IMR-90 (cell line): ENCODE measurements at regions not wholly inside any gene's neighbourhood (a gene's known extent, or its start where the extent isn't known, plus 50 kb on each side); places are given as distances from the start of the nearest gene placed in this dataset.

Source experiments
- ATAC-seq: fragments of 200-7000 bp; cut with Tn5 transposase; 2 replicates; pipeline ENCODE4 v1.9.1; 2020; ENCODE audit warnings: low read depth, mild to moderate bottlenecking, moderate library complexity
- BruUV-seq: library from RNA; stranded (reverse); fragments of 400-500 nt; replicated peaks from 2 replicates; lab custom pipeline; 2021; lab: Mats Ljungman, UMichigan
- CTCF ChIA-PET: fragments of 300-600 bp; formaldehyde crosslinking; extraction: SDS; loops from one replicate; lab custom pipeline; 2021; ENCODE audit warnings: antibody characterized with exemption; lab: Yijun Ruan, JAX
- POLR2A ChIA-PET: fragments of 300-600 bp; sonication (Branson Sonifier 250); formaldehyde crosslinking; loops from one replicate; lab custom pipeline; 2022; ENCODE audit warnings: antibody characterized with exemption; ENCODE audit not compliant: unreplicated experiment; lab: Charles Lee
- DNase-seq: peaks from one replicate; pipeline ENCODE4 v3.0.0; 2013
- H2AFZ ChIP-seq: replicated peaks from 2 replicates; pipeline ENCODE3; 2013; ENCODE audit warnings: low read length, mild to moderate bottlenecking; ENCODE audit not compliant: poor library complexity
- H2AK5ac ChIP-seq: 2 replicates; pipeline ENCODE4 v1.6.1; 2013; ENCODE audit warnings: low read depth, low read length, inconsistent platforms
- H2AK9ac ChIP-seq: replicated peaks from 2 replicates; pipeline ENCODE3; 2013; ENCODE audit warnings: mild to moderate bottlenecking, low read depth, low read length, moderate library complexity; ENCODE audit not compliant: poor library complexity
- H2BK120ac ChIP-seq: 2 replicates; pipeline ENCODE4 v1.6.1; 2013; ENCODE audit warnings: low read depth, low read length, inconsistent platforms
- H2BK15ac ChIP-seq: 3 replicates; pipeline ENCODE4 v1.6.1; 2013; ENCODE audit warnings: low read depth, low read length, inconsistent platforms
- H2BK20ac ChIP-seq: 2 replicates; pipeline ENCODE4 v1.6.1; 2013; ENCODE audit warnings: low read depth, mild to moderate bottlenecking, inconsistent platforms, low read length, moderate library complexity
- H2BK5ac ChIP-seq: 2 replicates; pipeline ENCODE4 v1.6.1; 2013; ENCODE audit warnings: mild to moderate bottlenecking, low read depth, low read length, inconsistent platforms; ENCODE audit not compliant: poor library complexity, severe bottlenecking
- H3K14ac ChIP-seq: replicated peaks from 2 replicates; pipeline ENCODE4 v1.6.1; 2013; ENCODE audit warnings: low read depth, low read length, inconsistent platforms
- H3K18ac ChIP-seq: 2 replicates; pipeline ENCODE4 v1.6.1; 2013; ENCODE audit warnings: low read depth, low read length, control low read depth
- H3K23ac ChIP-seq: 2 replicates; pipeline ENCODE4 v1.6.1; 2013; ENCODE audit warnings: low read depth, low read length, inconsistent platforms
- H3K27ac ChIP-seq: 2 replicates; pipeline ENCODE4 v1.5.1; 2013; ENCODE audit warnings: mild to moderate bottlenecking, control low read depth, low read length; ENCODE audit not compliant: insufficient read depth
- H3K27me3 ChIP-seq: 2 replicates; pipeline ENCODE4 v1.6.1; 2013; ENCODE audit warnings: low read length; ENCODE audit not compliant: control insufficient read depth, insufficient read depth
- H3K36me3 ChIP-seq: 2 replicates; pipeline ENCODE4 v1.6.1; 2013; ENCODE audit warnings: low read length, mixed read lengths; ENCODE audit not compliant: control insufficient read depth, insufficient read depth
- H3K4ac ChIP-seq: 2 replicates; pipeline ENCODE4 v1.6.1; 2013; ENCODE audit warnings: low read depth, low read length, inconsistent platforms
- H3K4me1 ChIP-seq: 2 replicates; pipeline ENCODE4 v1.6.1; 2013; ENCODE audit warnings: low read length, mixed read lengths; ENCODE audit not compliant: control insufficient read depth, insufficient read depth
- H3K4me2 ChIP-seq: 2 replicates; pipeline ENCODE4 v1.6.1; 2013; ENCODE audit warnings: low read depth, mild to moderate bottlenecking, control low read depth, low read length, moderate library complexity
- H3K4me3 ChIP-seq: 2 replicates; pipeline ENCODE4 v1.5.1; 2013; ENCODE audit warnings: low read depth, mild to moderate bottlenecking, control low read depth, low read length, moderate library complexity; ENCODE audit not compliant: insufficient read depth
- H3K56ac ChIP-seq: 2 replicates; pipeline ENCODE4 v1.6.1; 2013; ENCODE audit warnings: low read length, inconsistent platforms; ENCODE audit not compliant: insufficient read depth; ENCODE audit errors: extremely low read depth
- H3K79me1 ChIP-seq, 2 experiments: 2 replicates each; pipeline ENCODE4 v1.6.1; 2013; ENCODE audit warnings: low read length in 2 of 2, inconsistent platforms in 1 of 2, low read depth in 1 of 2
- H3K9ac ChIP-seq: 2 replicates; pipeline ENCODE4 v1.6.1; 2013; ENCODE audit warnings: low read depth, low read length, control low read depth
- H3K9me1 ChIP-seq: 2 replicates; pipeline ENCODE4 v1.6.1; 2013; ENCODE audit warnings: low read length, inconsistent platforms; ENCODE audit not compliant: insufficient read depth
- H3K9me3 ChIP-seq: 2 replicates; pipeline ENCODE4 v1.6.1; 2013; ENCODE audit warnings: low read length; ENCODE audit not compliant: control insufficient read depth, insufficient read depth
- H4K20me1 ChIP-seq: 2 replicates; pipeline ENCODE4 v1.6.1; 2013; ENCODE audit warnings: low read length, inconsistent platforms; ENCODE audit not compliant: insufficient read depth
- H4K5ac ChIP-seq: 2 replicates; pipeline ENCODE4 v1.6.1; 2013; ENCODE audit warnings: mild to moderate bottlenecking, low read depth, low read length, control low read depth
- H4K8ac ChIP-seq, 2 experiments: 2 replicates each; pipeline ENCODE4 v1.6.1; 2013; ENCODE audit warnings: low read depth in 2 of 2, low read length in 2 of 2, control low read depth in 1 of 2, inconsistent platforms in 1 of 2
- H4K91ac ChIP-seq: 2 replicates; pipeline ENCODE4 v1.6.1; 2013; ENCODE audit warnings: low read depth, low read length, inconsistent platforms; ENCODE audit not compliant: insufficient read depth
- RAD21 ChIP-seq: IDR thresholded peaks from 2 replicates; pipeline ENCODE4 v1.6.1; 2012; ENCODE audit warnings: low read length, improper control_type of control experiment
- RCOR1 ChIP-seq: IDR thresholded peaks from 2 replicates; pipeline ENCODE4 v1.6.1; 2012; ENCODE audit warnings: mild to moderate bottlenecking, low read length, improper control_type of control experiment; ENCODE audit not compliant: insufficient replicate concordance
- WGBS, 2 experiments: methylation state at CpG; one replicate each; pipeline versions ENCODE4 v1.1.5 to v1.1.7; 2013; ENCODE audit warnings: missing lambda C conversion rate in 2 of 2; ENCODE audit not compliant: insufficient read length in 1 of 2; ENCODE audit errors: extremely low coverage in 2 of 2; 5-methylcytosine and 5-hydroxymethylcytosine counted together
- dilution Hi-C: fragments of 300-500 bp; cut with HindIII; formaldehyde crosslinking; loops from one replicate; pipeline ENCODE4 v1.14.3; 2018; ENCODE audit warnings: low sequenced_read_pairs; ENCODE audit not compliant: unreplicated experiment
- in situ Hi-C: fragments of 300-500 bp; cut with MboI; formaldehyde crosslinking; loops from 3 replicates; pipeline ENCODE4 v1.14.3; 2019; ENCODE audit warnings: low sequenced_read_pairs, inconsistent platforms, mixed read lengths
- intact Hi-C: fragments of 100-400 bp; cut with micrococcal nuclease; formaldehyde crosslinking; loops from 2 replicates; pipeline ENCODE4 v1.10.0; 2022
- TF ChIP-seq, protein P1 (sequence below): conservative IDR thresholded peaks from 2 replicates; pipeline ENCODE4 v1.5.1; 2012; ENCODE audit warnings: mild to moderate bottlenecking, low read depth, low read length, improper control_type of control experiment

DNA sequence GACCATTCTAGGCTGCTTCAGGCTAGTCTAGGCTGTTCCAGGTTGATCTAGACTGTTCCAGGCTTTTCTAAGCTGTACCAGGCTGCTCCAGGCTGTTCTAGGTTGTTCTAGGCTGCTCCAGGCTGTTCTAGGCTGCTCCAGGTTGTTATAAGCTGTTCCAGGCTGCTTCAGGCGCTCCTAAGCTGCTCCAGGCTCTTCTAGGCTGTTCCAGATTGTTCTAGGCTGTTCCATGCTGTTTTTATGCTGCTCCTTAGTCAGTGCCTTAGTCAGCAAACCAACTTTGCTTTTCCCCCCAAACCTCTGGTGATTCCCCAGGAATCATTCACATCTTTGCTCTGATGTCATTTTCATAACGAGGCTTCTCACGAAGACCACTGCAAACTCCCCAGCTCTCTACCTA is 171.4 kb upstream of the GALNT2 start:
- no peak overlapping the region for H4K91ac ChIP-seq
- no peaks in the 10 kb centered on the region for H3K79me1 ChIP-seq
- ChIA-PET CTCF (no interaction called here), POLR2A (no interaction called here)
- TF ChIP-seq RAD21: no peak
- TF ChIP-seq RCOR1: no peak
- TF ChIP-seq, protein P1, sequence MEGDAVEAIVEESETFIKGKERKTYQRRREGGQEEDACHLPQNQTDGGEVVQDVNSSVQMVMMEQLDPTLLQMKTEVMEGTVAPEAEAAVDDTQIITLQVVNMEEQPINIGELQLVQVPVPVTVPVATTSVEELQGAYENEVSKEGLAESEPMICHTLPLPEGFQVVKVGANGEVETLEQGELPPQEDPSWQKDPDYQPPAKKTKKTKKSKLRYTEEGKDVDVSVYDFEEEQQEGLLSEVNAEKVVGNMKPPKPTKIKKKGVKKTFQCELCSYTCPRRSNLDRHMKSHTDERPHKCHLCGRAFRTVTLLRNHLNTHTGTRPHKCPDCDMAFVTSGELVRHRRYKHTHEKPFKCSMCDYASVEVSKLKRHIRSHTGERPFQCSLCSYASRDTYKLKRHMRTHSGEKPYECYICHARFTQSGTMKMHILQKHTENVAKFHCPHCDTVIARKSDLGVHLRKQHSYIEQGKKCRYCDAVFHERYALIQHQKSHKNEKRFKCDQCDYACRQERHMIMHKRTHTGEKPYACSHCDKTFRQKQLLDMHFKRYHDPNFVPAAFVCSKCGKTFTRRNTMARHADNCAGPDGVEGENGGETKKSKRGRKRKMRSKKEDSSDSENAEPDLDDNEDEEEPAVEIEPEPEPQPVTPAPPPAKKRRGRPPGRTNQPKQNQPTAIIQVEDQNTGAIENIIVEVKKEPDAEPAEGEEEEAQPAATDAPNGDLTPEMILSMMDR: no peak
- H3K4me3 ChIP-seq: no peak overlapping the region
- BruUV-seq: no TSS peak
- no peak for ATAC-seq
- H3K4ac ChIP-seq: no peak overlapping the region
- H3K27me3 ChIP-seq: peaks cover 2% of the 10 kb centered on the region; the same call in 1 of the 2 replicates
- no peak overlapping the region for H3K14ac ChIP-seq
- H2AFZ ChIP-seq: no peak overlapping the region
- no peaks in the 10 kb centered on the region for H4K20me1 ChIP-seq
- H3K23ac ChIP-seq: no peak overlapping the region
- no peak overlapping the region for H2BK120ac ChIP-seq
- no peak overlapping the region for H3K27ac ChIP-seq
- no peak for DNase-seq
- dilution Hi-C loops (no loop called here), intact Hi-C loops (no loop called here), in situ Hi-C loops (no loop called here)
- H3K9me1 ChIP-seq: no peaks in the 10 kb centered on the region
- no peak overlapping the region for H3K9ac ChIP-seq
- no peak overlapping the region for H4K8ac ChIP-seq
- no peaks in the 10 kb centered on the region for H3K4me1 ChIP-seq
- H3K4me2 ChIP-seq: no peak overlapping the region
- no peak overlapping the region for H2BK5ac ChIP-seq
- H2BK15ac ChIP-seq: no peak overlapping the region
- H2AK5ac ChIP-seq: no peak overlapping the region
- H2AK9ac ChIP-seq: no peak overlapping the region
- H2BK20ac ChIP-seq: no peak overlapping the region
- H4K5ac ChIP-seq: no peak overlapping the region
- no peaks in the 10 kb centered on the region for H3K9me3 ChIP-seq
- WGBS, 2 experiments: 42% methylated on average over 2 of the region's 3 CpGs; no CpG with 5 or more reads in 1 of the 2 experiments
- no peak overlapping the region for H3K56ac ChIP-seq
- H3K18ac ChIP-seq: no peak overlapping the region
- no peaks in the 10 kb centered on the region for H3K36me3 ChIP-seq
